ENCODE measurements at regions not wholly inside any gene's neighbourhood (a gene's known extent, or its start where the extent isn't known, plus 50 kb on each side); places are given as distances from the start of the nearest gene placed in this dataset.
A peak's percentile ranks its signal among the peaks of the same experiment; 100 is the strongest.

DNA sequence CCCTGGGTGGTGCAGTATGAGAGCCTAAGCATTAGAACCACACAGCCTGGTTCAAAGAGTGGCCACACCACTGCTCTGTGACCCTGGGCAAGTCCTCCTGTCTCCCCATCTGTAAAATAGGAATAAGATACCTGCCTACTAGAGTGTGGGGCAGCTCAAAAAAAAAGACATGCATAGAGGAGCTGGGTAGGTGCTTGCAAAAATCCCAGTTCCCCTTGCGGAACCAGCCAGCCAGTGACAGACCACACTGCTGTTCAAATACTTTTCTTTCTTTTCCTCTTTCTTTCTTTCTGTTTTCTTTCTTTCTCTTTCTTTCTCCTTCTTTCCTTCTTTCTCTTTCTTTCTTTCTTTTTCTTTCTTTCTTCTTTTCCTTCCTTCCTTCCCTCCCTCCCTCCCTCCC, 63.0 kb upstream of the TRIM2 start:
- no peak for DNase-seq

DNA sequence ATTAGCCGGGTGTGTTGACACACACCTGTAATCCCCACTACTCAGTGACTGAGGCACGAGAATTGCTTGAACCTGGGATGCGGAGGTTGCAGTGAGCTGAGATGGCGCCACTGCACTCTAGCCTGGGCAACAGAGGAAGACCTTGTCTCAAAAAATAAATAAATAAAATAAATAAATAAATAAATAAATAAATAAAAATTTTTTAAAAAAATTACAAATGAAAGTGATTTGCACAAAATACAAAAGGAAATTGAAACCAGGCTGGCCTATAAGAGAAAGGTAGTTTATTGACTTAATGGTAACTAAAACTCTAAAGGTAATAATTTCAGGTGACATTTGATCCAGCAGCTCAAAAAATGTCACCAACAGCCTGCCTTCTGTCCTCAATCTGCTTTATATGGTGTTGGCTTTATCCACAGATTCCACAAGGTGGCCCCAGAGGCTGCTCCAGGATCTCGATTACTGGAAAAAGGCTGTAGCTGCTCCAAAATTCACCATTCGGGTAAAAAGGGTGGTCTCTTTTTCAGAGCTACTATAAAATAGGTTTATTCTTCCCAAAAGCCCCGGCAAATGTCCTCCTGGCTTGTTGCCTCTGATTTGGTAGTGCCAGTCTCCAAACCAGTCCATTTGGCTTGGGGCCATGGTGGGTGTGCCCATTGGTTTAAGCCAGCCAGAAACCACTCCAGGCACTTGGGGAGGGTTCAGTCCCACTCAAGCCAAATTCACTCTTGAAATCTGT, 61.4 kb upstream of the TRIM2 start:
- peak; percentile 41 to 67 for DNase-seq

DNA sequence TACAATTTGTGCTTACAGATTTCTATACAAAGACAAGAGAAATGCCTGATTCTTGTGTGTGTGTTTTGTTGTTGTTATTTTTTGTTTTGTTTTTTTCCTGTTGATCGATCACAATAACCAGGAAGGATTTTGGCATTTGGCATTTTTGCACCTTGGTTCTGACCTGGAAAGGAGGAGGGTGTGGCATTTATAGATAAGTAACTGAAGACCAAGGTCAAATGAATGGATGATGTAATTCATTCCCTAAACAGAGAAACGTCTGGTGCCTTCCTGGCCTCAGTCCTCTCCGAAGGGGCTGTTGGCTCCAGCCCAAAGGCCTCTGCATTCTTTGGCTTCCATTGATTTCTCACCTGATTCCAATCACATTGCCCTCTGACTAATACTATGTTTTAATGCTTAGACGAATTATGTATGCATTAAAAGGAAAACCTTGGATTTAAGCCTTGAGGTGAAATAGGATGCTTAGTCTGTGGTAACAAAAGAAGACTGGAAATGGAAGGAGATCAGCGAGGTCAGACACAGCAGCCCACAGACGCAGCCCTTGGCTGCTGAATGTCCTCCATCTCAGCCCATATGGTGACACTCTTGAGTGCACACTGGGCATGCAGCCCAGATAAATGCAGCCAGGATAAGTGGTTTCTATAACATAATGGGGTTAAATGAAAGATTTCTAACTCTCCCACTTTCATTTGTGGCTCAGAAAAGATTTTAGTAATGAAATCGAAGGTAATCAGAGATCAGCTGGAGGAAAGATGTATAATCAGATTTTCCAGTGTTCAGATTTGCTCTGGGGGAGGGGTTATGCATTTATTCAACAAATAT, 60.5 kb upstream of the TRIM2 start:
- peak in 1 of 2 experiments; percentile 7 for DNase-seq

DNA sequence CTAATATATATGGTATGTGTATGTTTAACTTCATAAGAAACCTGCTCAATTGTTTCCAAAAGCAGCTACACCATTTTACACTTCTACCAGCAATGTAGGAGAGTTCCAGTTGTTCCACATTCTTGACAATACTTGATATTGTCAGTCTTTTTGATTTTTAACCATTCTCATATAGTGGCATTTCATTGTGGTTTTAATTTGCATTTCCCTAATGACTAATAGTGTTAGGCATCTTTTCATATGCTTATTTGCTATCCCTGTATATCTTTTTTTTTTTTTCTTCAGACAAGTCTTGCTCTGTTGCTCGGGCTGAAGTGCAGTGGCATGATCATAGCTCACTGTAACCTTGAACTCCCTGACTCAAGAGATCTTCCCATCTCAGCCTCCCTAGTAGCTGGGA, 58.2 kb upstream of the TRIM2 start:
- DNase-seq, result no peak

DNA sequence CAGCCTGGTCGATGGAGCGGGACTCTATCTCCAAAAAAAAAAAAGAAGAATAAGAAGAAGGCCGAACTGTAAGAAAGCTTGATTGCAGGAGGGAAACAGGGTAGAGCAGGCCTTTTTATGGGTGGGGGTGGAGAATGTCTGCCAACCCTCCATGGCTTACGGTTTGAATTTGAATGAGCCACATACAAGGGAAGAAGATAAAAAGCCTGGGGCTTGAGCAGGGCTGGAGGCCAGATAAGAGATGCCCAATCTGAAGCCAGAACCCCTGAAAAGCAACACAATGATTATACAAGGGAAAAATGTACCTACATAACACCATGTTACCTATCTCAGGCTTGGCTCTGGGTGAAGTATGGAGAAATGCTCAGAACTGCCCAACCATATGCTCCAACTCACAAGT, 57.3 kb upstream of the TRIM2 start:
- DNase-seq, result no peak

DNA sequence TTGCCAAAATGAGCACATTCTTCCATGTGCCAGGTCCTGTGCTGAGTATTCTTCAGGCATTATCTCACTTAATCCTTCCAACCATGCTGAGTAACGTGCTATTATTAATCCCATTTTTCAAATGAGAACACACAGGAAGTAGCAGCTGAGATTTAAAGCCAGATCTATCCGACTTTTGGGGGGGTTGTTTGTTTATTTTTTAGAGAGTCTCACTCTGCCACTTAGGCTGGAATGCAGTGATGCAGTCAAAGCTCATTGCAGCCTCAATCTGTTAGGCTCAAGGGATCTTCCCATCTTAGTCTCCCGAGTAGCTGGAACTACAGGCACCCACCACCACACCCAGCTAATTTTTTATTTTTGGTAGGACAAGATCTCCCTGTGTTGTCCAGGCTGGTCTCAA, 55.5 kb upstream of the TRIM2 start:
- no peak for DNase-seq

DNA sequence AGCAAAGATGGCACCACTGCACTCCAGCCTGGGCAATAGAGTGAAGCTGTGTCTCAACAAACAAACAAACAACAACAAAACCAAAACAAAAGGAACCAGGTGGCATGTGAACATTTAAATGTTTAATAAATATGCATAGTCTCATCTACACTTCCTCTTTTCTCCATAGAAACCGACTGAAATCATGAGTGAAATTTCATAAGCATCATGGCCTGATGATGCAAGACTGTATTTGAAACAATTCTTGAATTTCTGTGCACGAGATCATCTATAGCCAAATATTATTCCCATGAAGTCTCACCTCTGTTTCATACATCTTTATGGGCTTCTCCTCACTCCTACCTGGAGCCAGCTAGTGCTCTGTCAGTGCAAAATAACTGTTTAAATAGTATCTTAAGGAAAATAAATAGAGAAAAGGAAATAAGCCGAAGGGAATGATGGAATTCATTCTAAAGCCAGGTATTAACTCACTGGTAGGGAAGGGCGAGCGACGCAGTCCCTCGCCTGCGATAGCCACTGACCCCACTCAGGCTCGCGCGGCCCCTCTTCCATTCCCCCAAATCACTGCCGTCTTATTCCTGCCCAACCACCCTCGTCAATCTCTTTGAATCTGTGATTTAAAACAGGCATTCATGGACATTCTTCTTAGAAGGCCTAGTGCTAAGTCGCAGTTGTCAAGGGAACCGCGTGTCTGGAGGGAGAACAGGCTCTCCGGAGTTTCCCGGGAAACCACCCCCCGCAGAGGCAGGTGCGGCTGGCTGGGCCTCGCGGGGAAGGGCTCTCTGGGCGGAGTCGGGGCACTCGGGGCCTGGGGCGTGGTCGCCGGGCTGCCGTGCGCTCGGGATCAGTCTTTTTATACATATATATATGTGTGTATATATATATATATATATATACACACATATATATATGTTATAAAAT, 52.4 kb upstream of the TRIM2 start:
- DNase-seq, result peak; percentile 34 to 39

DNA sequence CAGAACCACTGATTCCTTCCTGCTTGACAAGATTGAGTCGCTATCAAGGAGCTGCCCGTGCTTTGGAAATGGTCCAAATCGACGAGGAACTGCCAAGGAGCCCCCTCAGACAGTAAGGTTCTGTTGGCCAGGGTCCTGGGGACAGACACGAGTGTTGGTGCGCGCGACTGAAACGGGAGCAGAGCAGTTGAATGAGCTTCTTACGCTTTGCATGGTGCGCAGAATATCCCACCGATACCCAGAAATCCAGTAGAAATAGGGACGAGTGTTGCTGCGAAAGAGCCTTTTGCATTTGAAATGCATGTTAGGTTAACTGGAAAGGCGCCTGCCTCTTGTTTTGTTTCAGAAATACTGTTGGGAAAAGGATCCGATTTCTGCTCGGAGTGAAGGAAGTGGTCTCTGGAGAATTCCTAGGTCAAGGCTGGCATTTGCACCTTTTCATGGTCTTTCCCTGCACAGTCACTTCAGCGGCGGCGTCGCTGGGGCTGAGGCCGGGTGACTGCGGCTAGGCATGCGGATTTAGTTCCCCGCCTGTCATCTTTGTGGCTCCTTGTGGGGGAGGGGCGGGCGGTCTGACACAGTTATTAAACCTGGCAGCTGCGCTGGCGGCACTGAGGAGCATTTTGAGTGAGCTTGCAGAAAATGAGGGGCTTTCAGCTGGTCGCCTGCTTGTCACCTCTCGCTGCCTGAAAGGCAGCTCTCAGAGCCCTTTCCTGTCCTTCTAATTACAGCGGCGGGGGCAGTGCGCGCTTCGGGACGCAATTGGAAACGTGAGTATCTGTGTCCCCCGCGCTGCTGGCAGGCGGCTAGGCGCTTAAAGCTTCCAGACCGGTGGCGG, 51.5 kb upstream of the TRIM2 start:
- DNase-seq, result peak in 1 of 2 experiments; percentile 35

DNA sequence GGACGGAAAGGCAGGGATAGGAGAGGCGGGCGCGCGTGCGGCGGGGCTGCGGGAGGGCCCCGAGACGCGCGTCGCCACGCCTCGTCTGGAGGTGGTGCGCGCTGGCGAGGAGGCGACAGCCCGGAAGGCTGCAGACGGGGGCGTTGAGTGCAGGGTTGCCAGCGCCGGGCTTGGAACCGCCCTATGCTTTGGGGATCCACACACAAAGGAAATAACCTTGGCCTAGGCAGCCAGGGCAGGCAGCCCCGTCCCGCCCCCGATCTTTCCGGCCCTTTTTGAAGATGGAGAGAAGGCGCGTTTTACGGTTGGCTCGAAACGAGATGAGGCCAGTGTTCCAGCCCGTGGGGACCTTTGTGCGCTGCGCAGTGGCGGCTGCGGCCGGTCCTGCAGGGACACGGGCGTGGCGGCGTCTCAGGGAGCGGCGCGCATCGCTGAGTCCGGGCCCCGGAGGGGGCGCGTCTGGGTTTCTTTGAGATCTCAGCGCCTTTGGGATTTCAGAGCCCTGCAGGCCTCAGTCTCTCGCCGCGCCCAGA, 50.8 kb upstream of the TRIM2 start:
- peak; percentile 47 to 56 for DNase-seq

DNA sequence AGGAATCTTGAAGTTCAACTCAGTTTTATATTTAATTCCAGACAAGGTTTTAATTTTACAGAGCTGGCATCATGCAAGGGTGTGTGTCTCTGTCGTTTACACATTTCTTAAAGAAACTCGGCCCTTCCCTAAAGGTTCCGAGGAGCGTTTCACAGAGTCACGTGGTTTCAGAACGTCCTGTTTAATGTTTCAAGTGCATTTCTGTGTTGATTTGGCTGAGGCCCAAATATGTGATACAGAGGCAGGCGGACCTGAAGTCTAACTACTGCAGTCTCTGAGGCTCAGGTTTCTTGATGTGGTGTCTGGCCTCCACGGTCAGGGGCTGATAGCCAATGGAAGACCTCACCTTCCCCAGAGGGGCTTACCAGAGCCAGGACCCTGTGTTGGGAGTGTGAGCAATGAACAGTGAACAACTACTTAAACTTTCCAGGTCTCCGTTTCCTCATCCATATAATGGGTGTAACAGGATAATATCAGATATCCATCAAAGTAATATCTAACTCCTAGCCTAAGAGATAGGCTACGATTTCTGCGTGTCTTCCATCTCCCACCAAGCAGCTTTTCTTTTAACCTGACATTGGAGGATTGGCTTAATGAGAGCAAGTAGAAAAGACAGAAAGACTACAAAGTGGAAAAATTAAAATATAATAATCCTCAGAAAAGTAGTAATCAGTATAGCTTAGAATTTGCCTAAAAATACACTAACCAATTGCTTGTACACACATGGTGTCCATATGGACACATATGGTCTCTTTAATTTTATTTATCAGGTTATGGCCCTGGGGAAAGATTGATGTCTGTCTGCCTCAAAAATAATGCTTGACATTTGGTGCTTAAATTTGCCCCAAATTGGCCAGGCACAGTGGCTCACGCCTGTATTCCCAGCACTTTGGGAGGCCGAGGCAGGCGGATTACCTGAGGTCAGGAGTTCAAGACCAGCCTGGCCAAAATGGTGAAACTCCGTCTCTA, 50.0 kb upstream of the TRIM2 start:
- peak in 1 of 2 experiments; percentile 2 for DNase-seq

Data from NCI-H1930 (cell line).